ENCODE measurements at regions not wholly inside any gene's neighbourhood (a gene's known extent, or its start where the extent isn't known, plus 50 kb on each side); places are given as distances from the start of the nearest gene placed in this dataset.

DNA sequence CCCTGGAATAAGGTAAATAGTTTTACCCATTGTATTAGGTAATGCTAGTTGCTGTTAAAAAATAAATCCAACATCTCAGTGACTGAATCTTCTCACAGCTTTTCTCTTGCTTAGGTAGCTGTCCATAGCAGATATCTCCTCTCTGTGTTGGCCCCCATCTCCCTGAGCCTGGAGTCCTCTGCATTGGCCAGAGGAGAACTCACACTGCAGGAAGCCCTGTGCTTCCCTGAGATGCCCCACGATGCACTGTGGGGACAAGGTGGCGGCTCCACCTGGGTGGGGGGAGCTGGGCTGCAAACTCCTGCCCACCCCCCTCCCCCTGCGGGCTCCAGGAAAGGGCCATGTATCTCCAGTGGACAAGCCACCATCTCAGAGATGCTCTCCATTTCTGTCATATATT lies 80.4 kb upstream of the SALL3 start:
- no peak for TF ChIP-seq EP300 (IDR thresholded peaks at IDR 0.05)
- TF ChIP-seq, protein P1, sequence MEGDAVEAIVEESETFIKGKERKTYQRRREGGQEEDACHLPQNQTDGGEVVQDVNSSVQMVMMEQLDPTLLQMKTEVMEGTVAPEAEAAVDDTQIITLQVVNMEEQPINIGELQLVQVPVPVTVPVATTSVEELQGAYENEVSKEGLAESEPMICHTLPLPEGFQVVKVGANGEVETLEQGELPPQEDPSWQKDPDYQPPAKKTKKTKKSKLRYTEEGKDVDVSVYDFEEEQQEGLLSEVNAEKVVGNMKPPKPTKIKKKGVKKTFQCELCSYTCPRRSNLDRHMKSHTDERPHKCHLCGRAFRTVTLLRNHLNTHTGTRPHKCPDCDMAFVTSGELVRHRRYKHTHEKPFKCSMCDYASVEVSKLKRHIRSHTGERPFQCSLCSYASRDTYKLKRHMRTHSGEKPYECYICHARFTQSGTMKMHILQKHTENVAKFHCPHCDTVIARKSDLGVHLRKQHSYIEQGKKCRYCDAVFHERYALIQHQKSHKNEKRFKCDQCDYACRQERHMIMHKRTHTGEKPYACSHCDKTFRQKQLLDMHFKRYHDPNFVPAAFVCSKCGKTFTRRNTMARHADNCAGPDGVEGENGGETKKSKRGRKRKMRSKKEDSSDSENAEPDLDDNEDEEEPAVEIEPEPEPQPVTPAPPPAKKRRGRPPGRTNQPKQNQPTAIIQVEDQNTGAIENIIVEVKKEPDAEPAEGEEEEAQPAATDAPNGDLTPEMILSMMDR (IDR thresholded peaks at IDR 0.05) = no peak
- TF ChIP-seq POLR2AphosphoS5 (IDR thresholded peaks at IDR 0.05) = no peak
- intact Hi-C loops (cut with DNase I; ENCODE audit: low total_unique reads) = no loop called here
- no peak for DNase-seq
- 76 to 90% (median 86%) methylated on average over 3 of the region's 3 CpGs for WGBS, 5 donors
- Histone ChIP-seq H3K36me3 (no peaks in the 10 kb centered on the region), H3K27ac (no peak overlapping the region), H3K4me3 (no peak overlapping the region), H3K4me1 (no peaks in the 10 kb centered on the region), H3K27me3 (peaks cover 0 to 35% (median 0%) of the 10 kb centered on the region in 3 donors), H3K9me3 (peaks cover 0 to 16% (median 15%) of the 10 kb centered on the region in 4 donors)

DNA sequence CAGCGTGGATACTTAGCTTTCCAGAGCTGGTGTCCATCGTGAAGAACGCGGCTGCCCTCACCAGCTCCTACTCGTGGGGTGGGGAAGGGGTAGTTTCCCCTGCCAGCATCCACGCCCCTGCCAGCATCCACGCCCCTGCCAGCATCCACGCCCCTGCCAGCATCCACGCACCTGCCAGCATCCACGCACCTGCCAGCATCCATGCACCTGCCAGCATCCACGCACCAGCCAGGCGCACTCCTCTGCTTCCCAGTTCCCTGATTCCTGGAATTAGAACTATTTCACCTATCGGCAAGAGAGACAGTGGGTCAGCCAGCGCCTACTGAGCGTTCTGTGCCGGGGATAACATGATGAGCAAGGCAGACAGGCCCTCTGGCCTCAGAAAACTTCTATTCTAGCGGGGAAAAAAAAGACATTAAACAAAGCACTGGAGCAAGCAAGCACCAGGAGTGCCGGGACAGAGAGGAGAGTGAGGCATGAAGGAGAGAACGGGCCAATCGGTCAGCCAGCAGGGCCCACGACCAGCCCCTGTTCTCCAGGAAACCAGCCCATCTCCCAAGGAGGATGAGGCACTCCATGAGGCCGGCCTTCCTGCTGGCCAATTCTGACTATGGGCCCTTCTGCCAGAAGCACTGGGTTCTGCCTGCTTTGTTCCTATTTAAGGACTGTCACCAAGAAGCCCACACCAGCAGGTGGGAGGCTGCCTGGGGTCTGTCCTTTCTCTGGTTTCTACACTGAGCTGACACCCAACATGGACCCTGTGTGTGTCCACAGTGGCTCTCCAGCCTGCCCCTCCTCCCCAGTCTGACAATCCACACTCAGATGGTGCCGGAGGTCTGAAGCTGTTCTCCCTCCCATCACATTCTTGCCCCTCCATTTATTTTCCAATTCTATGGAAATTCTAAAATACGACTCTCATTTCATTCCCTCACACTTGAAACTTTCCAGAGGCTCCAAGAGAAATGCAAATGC lies 78.4 kb upstream of the SALL3 start:
- Histone ChIP-seq H3K36me3 (no peaks in the 10 kb centered on the region), H3K27me3 (peaks cover 0 to 32% (median 0%) of the 10 kb centered on the region in 3 donors), H3K9me3 (peaks cover 0 to 16% (median 13%) of the 10 kb centered on the region in 4 donors), H3K4me1 (no peaks in the 10 kb centered on the region), H3K27ac (no peak overlapping the region), H3K4me3 (no peak overlapping the region)
- intact Hi-C loops (cut with DNase I; ENCODE audit: low total_unique reads) = no loop called here
- 80 to 84% (median 82%) methylated on average over 24 of the region's 24 CpGs for WGBS, 5 donors
- DNase-seq = no peak
- TF ChIP-seq, protein P1 (IDR thresholded peaks at IDR 0.05) = no peak
- TF ChIP-seq EP300 (IDR thresholded peaks at IDR 0.05) (no peak), POLR2AphosphoS5 (IDR thresholded peaks at IDR 0.05) (no peak), POLR2A (IDR thresholded peaks at IDR 0.05) (no peak)

DNA sequence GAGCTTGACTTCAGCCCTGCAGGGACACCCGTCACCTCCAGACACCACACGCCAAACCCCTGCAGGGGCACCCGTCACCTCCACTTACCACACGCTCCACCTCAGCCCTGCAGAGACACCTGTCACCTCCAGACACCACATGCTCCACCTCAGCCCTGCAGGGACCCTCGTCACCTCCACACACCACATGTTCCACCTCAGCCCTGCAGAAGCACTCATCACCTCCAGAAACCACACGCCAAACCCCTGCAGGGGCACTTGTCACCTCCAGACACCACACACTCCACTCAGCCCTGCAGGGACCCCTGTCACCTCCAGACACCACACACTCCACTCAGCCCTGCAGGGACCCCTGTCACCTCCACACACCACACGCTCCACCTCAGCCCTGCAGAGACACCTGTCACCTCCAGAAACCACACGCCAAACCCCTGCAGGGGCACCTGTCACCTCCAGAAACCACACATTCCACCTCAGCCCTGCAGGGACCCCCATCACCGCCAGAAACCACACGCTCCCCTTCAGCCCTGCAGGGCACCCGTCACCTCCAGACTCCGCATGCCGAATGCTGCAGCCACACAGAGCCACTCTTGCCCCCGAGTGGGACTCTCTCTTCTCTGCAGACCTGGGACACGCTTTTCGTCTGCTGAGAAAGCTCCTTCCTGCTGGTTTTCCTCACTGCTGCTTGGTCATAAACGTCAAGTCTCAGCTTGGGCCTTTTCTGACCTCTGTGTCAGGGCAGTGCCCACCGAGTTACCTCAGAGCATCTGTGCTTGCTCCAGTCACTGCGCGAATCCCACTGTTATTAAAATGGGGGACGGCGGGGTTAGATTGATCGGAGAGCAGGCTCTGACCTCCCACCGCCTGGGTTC lies 77.5 kb upstream of the SALL3 start:
- Histone ChIP-seq H3K27me3 (peaks cover 0 to 32% (median 0%) of the 10 kb centered on the region in 3 donors), H3K4me1 (no peaks in the 10 kb centered on the region), H3K4me3 (no peak overlapping the region), H3K9me3 (peaks cover 0 to 16% (median 13%) of the 10 kb centered on the region in 4 donors), H3K36me3 (no peaks in the 10 kb centered on the region), H3K27ac (no peak overlapping the region)
- 76 to 81% (median 79%) methylated on average over 22 to 24 of the region's 24 CpGs for WGBS, 5 donors
- no peak for DNase-seq
- intact Hi-C loops (cut with DNase I; ENCODE audit: low total_unique reads) = no loop called here
- TF ChIP-seq, protein P1 (IDR thresholded peaks at IDR 0.05) = no peak
- no peak for TF ChIP-seq EP300 (IDR thresholded peaks at IDR 0.05)

DNA sequence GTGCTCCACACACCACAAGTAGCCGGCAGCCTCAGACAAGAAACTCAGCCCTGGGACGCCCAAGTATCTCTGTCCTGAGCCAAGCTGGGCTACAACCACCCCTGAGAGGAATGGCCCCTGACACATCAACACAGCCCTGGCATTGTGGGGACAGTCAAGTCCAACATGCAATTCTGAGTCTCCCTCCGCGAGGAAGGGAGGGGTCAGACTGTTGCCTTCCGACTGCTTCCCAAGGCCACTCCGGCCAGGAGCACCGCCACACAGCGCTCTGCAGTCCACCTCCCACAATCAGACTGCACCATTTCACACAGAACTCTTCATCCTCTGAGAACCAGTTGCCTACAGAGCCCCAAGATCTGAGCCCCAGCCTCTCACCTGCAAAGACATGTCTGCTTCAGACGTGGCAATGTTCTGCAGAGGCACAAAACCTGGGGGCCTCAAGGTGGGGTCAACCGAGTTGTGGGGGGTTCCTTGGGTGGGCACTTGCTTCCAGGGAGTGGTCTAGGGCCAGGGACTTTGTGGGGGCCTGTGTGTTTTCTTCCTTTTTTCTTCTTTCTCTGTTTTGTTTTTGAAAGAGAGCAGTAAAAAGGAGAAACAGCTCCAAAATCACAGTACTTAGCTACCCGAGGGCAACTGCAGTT lies 76.7 kb upstream of the SALL3 start:
- Histone ChIP-seq H3K27ac (no peak overlapping the region), H3K9me3 (peaks cover 0 to 16% (median 13%) of the 10 kb centered on the region in 4 donors)
- 65 to 78% (median 75%) methylated on average over 9 to 11 of the region's 11 CpGs for WGBS, 5 donors

More for the DNA sequence above, 76.7 kb upstream of the SALL3 start:
- TF ChIP-seq, protein P1 (IDR thresholded peaks at IDR 0.05) = no peak
- TF ChIP-seq POLR2A (IDR thresholded peaks at IDR 0.05) (no peak), EP300 (IDR thresholded peaks at IDR 0.05) (no peak)
- no peaks in the 10 kb centered on the region for H3K4me1 ChIP-seq
- no peak overlapping the region for H3K4me3 ChIP-seq
- intact Hi-C loops (cut with DNase I; ENCODE audit: low total_unique reads) = no loop called here
- H3K36me3 ChIP-seq = no peaks in the 10 kb centered on the region
- H3K27me3 ChIP-seq = peaks cover 0 to 32% (median 0%) of the 10 kb centered on the region in 3 donors
- no peak for DNase-seq
